ENCODE measurements at regions not wholly inside any gene's neighbourhood (a gene's known extent, or its start where the extent isn't known, plus 50 kb on each side); places are given as distances from the start of the nearest gene placed in this dataset.

- WGBS, result 46% methylated on average over 7 of the region's 8 CpGs
- no peak overlapping the region for H3K9ac ChIP-seq (ENCODE audit: low read length)
- no peak overlapping the region for H3K23ac ChIP-seq (ENCODE audit: low read length in 2 of 2)
Observed at GRCh38 chr20:6636209-6637159, 131.0 kb upstream of the BMP2 start.

GRCh38 chr20:6635034-6635736, 132.3 kb upstream of the BMP2 start:
- H3K4me3 ChIP-seq (ENCODE audit: insufficient read depth in 1 of 2, low read depth in 1 of 2, low read length in 2 of 2), result no peak overlapping the region
- no peak overlapping the region for H4K91ac ChIP-seq (ENCODE audit: low read length)
- no peak overlapping the region for H3K4ac ChIP-seq (ENCODE audit: low read depth in 1 of 2, low read length in 2 of 2)
- peak overlapping the region in 1 of 2 experiments; percentile 0 for H3K18ac ChIP-seq (ENCODE audit: low read depth in 1 of 2, low read length in 2 of 2)
- no peak overlapping the region for H2AFZ ChIP-seq (ENCODE audit: low read depth, low read length)
- H2BK120ac ChIP-seq (ENCODE audit: low read depth, low read length), result no peak overlapping the region
- H3K4me1 ChIP-seq (ENCODE audit: control insufficient read depth, insufficient read depth, low read depth, low read length), result no peaks in the 10 kb centered on the region
- no peak overlapping the region for H2AK5ac ChIP-seq (ENCODE audit: low read length, severe bottlenecking)
- 95% methylated on average over 1 of the region's 1 CpG for WGBS
- no peaks in the 10 kb centered on the region for H3K36me3 ChIP-seq (ENCODE audit: control insufficient read depth in 1 of 2, insufficient read depth in 2 of 2, low read depth in 1 of 2, low read length in 2 of 2)
- no peaks in the 10 kb centered on the region for H3K9me3 ChIP-seq (ENCODE audit: control insufficient read depth, low read length)
- no peak overlapping the region for H3K14ac ChIP-seq (ENCODE audit: low read length in 2 of 2)
- H3K79me1 ChIP-seq (replicated peaks; ENCODE audit: low read length, poor library complexity, severe bottlenecking), result no peaks in the 10 kb centered on the region
- no peak overlapping the region for H3K23ac ChIP-seq (ENCODE audit: low read length in 2 of 2)
- H3K27me3 ChIP-seq (ENCODE audit: control insufficient read depth in 1 of 2, insufficient read depth in 1 of 2, low read length in 2 of 2), result peaks cover 0 to 19% of the 10 kb centered on the region in 2 experiments
- peak; percentile 24 for DNase-seq
- no peak overlapping the region for H2BK5ac ChIP-seq (ENCODE audit: low read depth, low read length, poor library complexity, severe bottlenecking)
- no peak overlapping the region for H4K8ac ChIP-seq (ENCODE audit: low read length)
- H2BK12ac ChIP-seq (ENCODE audit: low read length in 2 of 2), result peak overlapping the region; percentile 7 to 22
- no peak overlapping the region for H2BK15ac ChIP-seq (ENCODE audit: low read depth, poor library complexity, severe bottlenecking)
- no peak overlapping the region for H3K9ac ChIP-seq (ENCODE audit: low read length)
- no peak overlapping the region for H3K4me2 ChIP-seq (ENCODE audit: low read length, poor library complexity, severe bottlenecking)
- no peak overlapping the region for H3K27ac ChIP-seq (ENCODE audit: low read length, poor library complexity, severe bottlenecking)

More at GRCh38 chr20:6636209-6637159, 131.0 kb upstream of the BMP2 start:
- DNase-seq, result peak; percentile 82
- Histone ChIP-seq H2BK12ac (ENCODE audit: low read length in 2 of 2) (peak overlapping the region in 1 of 2 experiments; percentile 59), H4K91ac (ENCODE audit: low read length) (no peak overlapping the region), H2AFZ (ENCODE audit: low read depth, low read length) (no peak overlapping the region), H3K36me3 (ENCODE audit: control insufficient read depth in 1 of 2, insufficient read depth in 2 of 2, low read depth in 1 of 2, low read length in 2 of 2) (no peaks in the 10 kb centered on the region), H3K27me3 (ENCODE audit: control insufficient read depth in 1 of 2, insufficient read depth in 1 of 2, low read length in 2 of 2) (peaks cover 12% of the 10 kb centered on the region in 2 experiments), H4K8ac (ENCODE audit: low read length) (no peak overlapping the region), H3K18ac (ENCODE audit: low read depth in 1 of 2, low read length in 2 of 2) (no peak overlapping the region), H3K14ac (ENCODE audit: low read length in 2 of 2) (no peak overlapping the region), H3K79me1 (replicated peaks; ENCODE audit: low read length, poor library complexity, severe bottlenecking) (no peaks in the 10 kb centered on the region), H3K4me2 (ENCODE audit: low read length, poor library complexity, severe bottlenecking) (no peak overlapping the region), H2AK5ac (ENCODE audit: low read length, severe bottlenecking) (no peak overlapping the region), H3K27ac (ENCODE audit: low read length, poor library complexity, severe bottlenecking) (no peak overlapping the region), H3K4me3 (ENCODE audit: insufficient read depth in 1 of 2, low read depth in 1 of 2, low read length in 2 of 2) (peak overlapping the region in 1 of 2 experiments; percentile 21), H2BK120ac (ENCODE audit: low read depth, low read length) (no peak overlapping the region), H3K9me3 (ENCODE audit: control insufficient read depth, low read length) (no peaks in the 10 kb centered on the region), H3K4ac (ENCODE audit: low read depth in 1 of 2, low read length in 2 of 2) (no peak overlapping the region), H2BK5ac (ENCODE audit: low read depth, low read length, poor library complexity, severe bottlenecking) (no peak overlapping the region), H2BK15ac (ENCODE audit: low read depth, poor library complexity, severe bottlenecking) (no peak overlapping the region), H3K4me1 (ENCODE audit: control insufficient read depth, insufficient read depth, low read depth, low read length) (no peaks in the 10 kb centered on the region)

GRCh38 chr20:6632187-6632586, 135.3 kb upstream of the BMP2 start:
- H3K79me1 ChIP-seq (replicated peaks; ENCODE audit: low read length, poor library complexity, severe bottlenecking), result no peaks in the 10 kb centered on the region
- no peak overlapping the region for H3K4ac ChIP-seq (ENCODE audit: low read depth in 1 of 2, low read length in 2 of 2)
- H3K4me1 ChIP-seq (ENCODE audit: control insufficient read depth, insufficient read depth, low read depth, low read length), result no peaks in the 10 kb centered on the region
- no peak overlapping the region for H3K18ac ChIP-seq (ENCODE audit: low read depth in 1 of 2, low read length in 2 of 2)
- no peak overlapping the region for H3K9ac ChIP-seq (ENCODE audit: low read length)
- H3K27ac ChIP-seq (ENCODE audit: low read length, poor library complexity, severe bottlenecking), result no peak overlapping the region
- no peak overlapping the region for H2BK120ac ChIP-seq (ENCODE audit: low read depth, low read length)
- no peak overlapping the region for H3K4me3 ChIP-seq (ENCODE audit: insufficient read depth in 1 of 2, low read depth in 1 of 2, low read length in 2 of 2)
- H2AK5ac ChIP-seq (ENCODE audit: low read length, severe bottlenecking), result no peak overlapping the region
- H2BK15ac ChIP-seq (ENCODE audit: low read depth, poor library complexity, severe bottlenecking), result no peak overlapping the region
- no peak overlapping the region for H4K91ac ChIP-seq (ENCODE audit: low read length)
- H3K14ac ChIP-seq (ENCODE audit: low read length in 2 of 2), result no peak overlapping the region
- no peaks in the 10 kb centered on the region for H3K9me3 ChIP-seq (ENCODE audit: control insufficient read depth, low read length)
- H2BK12ac ChIP-seq (ENCODE audit: low read length in 2 of 2), result no peak overlapping the region
- 7% methylated on average over 4 of the region's 4 CpGs for WGBS
- peak; percentile 73 for DNase-seq
- no peak overlapping the region for H3K4me2 ChIP-seq (ENCODE audit: low read length, poor library complexity, severe bottlenecking)
- peaks cover 11 to 28% of the 10 kb centered on the region in 2 experiments for H3K27me3 ChIP-seq (ENCODE audit: control insufficient read depth in 1 of 2, insufficient read depth in 1 of 2, low read length in 2 of 2)
- no peak overlapping the region for H2AFZ ChIP-seq (ENCODE audit: low read depth, low read length)
- no peak overlapping the region for H3K23ac ChIP-seq (ENCODE audit: low read length in 2 of 2)
- no peak overlapping the region for H4K8ac ChIP-seq (ENCODE audit: low read length)
- H3K36me3 ChIP-seq (ENCODE audit: control insufficient read depth in 1 of 2, insufficient read depth in 2 of 2, low read depth in 1 of 2, low read length in 2 of 2), result no peaks in the 10 kb centered on the region
- no peak overlapping the region for H2BK5ac ChIP-seq (ENCODE audit: low read depth, low read length, poor library complexity, severe bottlenecking)

- Histone ChIP-seq H4K91ac (ENCODE audit: low read length) (no peak overlapping the region), H3K14ac (ENCODE audit: low read length in 2 of 2) (no peak overlapping the region), H2BK15ac (ENCODE audit: low read depth, poor library complexity, severe bottlenecking) (peak overlapping the region; percentile 46), H2AK5ac (ENCODE audit: low read length, severe bottlenecking) (no peak overlapping the region), H3K27ac (ENCODE audit: low read length, poor library complexity, severe bottlenecking) (no peak overlapping the region), H3K4me1 (ENCODE audit: control insufficient read depth, insufficient read depth, low read depth, low read length) (no peaks in the 10 kb centered on the region), H3K36me3 (ENCODE audit: control insufficient read depth in 1 of 2, insufficient read depth in 2 of 2, low read depth in 1 of 2, low read length in 2 of 2) (no peaks in the 10 kb centered on the region), H4K8ac (ENCODE audit: low read length) (no peak overlapping the region), H2BK5ac (ENCODE audit: low read depth, low read length, poor library complexity, severe bottlenecking) (no peak overlapping the region), H3K4me3 (ENCODE audit: insufficient read depth in 1 of 2, low read depth in 1 of 2, low read length in 2 of 2) (no peak overlapping the region), H3K23ac (ENCODE audit: low read length in 2 of 2) (no peak overlapping the region), H3K18ac (ENCODE audit: low read depth in 1 of 2, low read length in 2 of 2) (peak overlapping the region in 1 of 2 experiments; percentile 47), H3K9ac (ENCODE audit: low read length) (no peak overlapping the region), H2AFZ (ENCODE audit: low read depth, low read length) (no peak overlapping the region), H3K27me3 (ENCODE audit: control insufficient read depth in 1 of 2, insufficient read depth in 1 of 2, low read length in 2 of 2) (peaks cover 11 to 24% of the 10 kb centered on the region in 2 experiments), H3K9me3 (ENCODE audit: control insufficient read depth, low read length) (no peaks in the 10 kb centered on the region), H3K4ac (ENCODE audit: low read depth in 1 of 2, low read length in 2 of 2) (no peak overlapping the region), H3K4me2 (ENCODE audit: low read length, poor library complexity, severe bottlenecking) (no peak overlapping the region), H3K79me1 (replicated peaks; ENCODE audit: low read length, poor library complexity, severe bottlenecking) (no peaks in the 10 kb centered on the region), H2BK120ac (ENCODE audit: low read depth, low read length) (peak overlapping the region; percentile 42), H2BK12ac (ENCODE audit: low read length in 2 of 2) (peak overlapping the region in 1 of 2 experiments; percentile 31)
- WGBS, result 95% methylated on average over 1 of the region's 2 CpGs
- no peak for DNase-seq
Observed at GRCh38 chr20:6630514-6630913, 137.0 kb upstream of the BMP2 start.
